Muscle of leg (tissue), 3 donors: ENCODE measurements at regions not wholly inside any gene's neighbourhood (a gene's known extent, or its start where the extent isn't known, plus 50 kb on each side); places are given as distances from the start of the nearest gene placed in this dataset.

Experiments
- DNase-seq: peaks from one replicate; pipeline ENCODE4 v3.0.0; 2013
- H3K27ac ChIP-seq: one replicate; pipeline ENCODE4 v1.5.1; 2013; ENCODE audit warnings: mild to moderate bottlenecking, low read length, control low read depth
- H3K27me3 ChIP-seq: one replicate; pipeline ENCODE4 v1.6.1; 2013; ENCODE audit warnings: low read length; ENCODE audit not compliant: control insufficient read depth, insufficient read depth
- H3K36me3 ChIP-seq: one replicate; pipeline ENCODE4 v1.6.1; 2013; ENCODE audit warnings: low read length; ENCODE audit not compliant: control insufficient read depth, insufficient read depth
- H3K4me1 ChIP-seq: one replicate; pipeline ENCODE4 v1.6.1; 2013; ENCODE audit warnings: low read length; ENCODE audit not compliant: control insufficient read depth, insufficient read depth
- H3K4me3 ChIP-seq: one replicate; pipeline ENCODE4 v1.5.1; 2013; ENCODE audit warnings: low read length, control low read depth
- H3K9me3 ChIP-seq: replicated peaks from 2 replicates; pipeline ENCODE4 v1.6.1; 2013; ENCODE audit warnings: low read depth, low read length; ENCODE audit not compliant: control insufficient read depth
- WGBS: methylation state at CpG from one replicate; pipeline ENCODE4 v1.1.5; 2013; ENCODE audit warnings: missing lambda C conversion rate; ENCODE audit not compliant: insufficient coverage; 5-methylcytosine and 5-hydroxymethylcytosine counted together

- DNase-seq = no peak
- 76% methylated on average over 7 of the region's 7 CpGs for WGBS
- Histone ChIP-seq H3K27ac (no peak overlapping the region), H3K4me3 (no peak overlapping the region), H3K9me3 (no peaks in the 10 kb centered on the region), H3K27me3 (no peaks in the 10 kb centered on the region), H3K4me1 (no peaks in the 10 kb centered on the region), H3K36me3 (no peaks in the 10 kb centered on the region)
Measured at GRCh38 chr9:11374926-11375325, 762.1 kb upstream of the PTPRD start.

- H3K4me3 ChIP-seq = no peak overlapping the region
- peaks cover 2% of the 10 kb centered on the region for H3K9me3 ChIP-seq
- no peak overlapping the region for H3K27ac ChIP-seq
Measured at GRCh38 chr9:11402621-11403020, 789.8 kb upstream of the PTPRD start.

GRCh38 chr9:11414241-11414640 is 801.4 kb upstream of the PTPRD start:
- WGBS = 83% methylated on average over 4 of the region's 4 CpGs
- H3K9me3 ChIP-seq = peaks cover 12% of the 10 kb centered on the region
- DNase-seq = no peak

More at GRCh38 chr9:11402621-11403020, 789.8 kb upstream of the PTPRD start:
- Histone ChIP-seq H3K27me3 (no peaks in the 10 kb centered on the region), H3K4me1 (no peaks in the 10 kb centered on the region), H3K36me3 (no peaks in the 10 kb centered on the region)
- DNase-seq = no peak

GRCh38 chr9:11417782-11418181 is 805.0 kb upstream of the PTPRD start:
- no peaks in the 10 kb centered on the region for H3K4me1 ChIP-seq
- WGBS = no CpG with 5 or more reads among the region's 2 CpGs
- peaks cover 12% of the 10 kb centered on the region for H3K9me3 ChIP-seq
- H3K4me3 ChIP-seq = no peak overlapping the region
- no peaks in the 10 kb centered on the region for H3K36me3 ChIP-seq
- no peak for DNase-seq
- H3K27me3 ChIP-seq = no peaks in the 10 kb centered on the region
- H3K27ac ChIP-seq = no peak overlapping the region

More at GRCh38 chr9:11414241-11414640, 801.4 kb upstream of the PTPRD start:
- H3K4me3 ChIP-seq = no peak overlapping the region
- H3K27me3 ChIP-seq = no peaks in the 10 kb centered on the region
- no peaks in the 10 kb centered on the region for H3K36me3 ChIP-seq
- H3K27ac ChIP-seq = no peak overlapping the region
- no peaks in the 10 kb centered on the region for H3K4me1 ChIP-seq

- no peaks in the 10 kb centered on the region for H3K27me3 ChIP-seq
- no CpG with 5 or more reads among the region's 3 CpGs for WGBS
- H3K9me3 ChIP-seq = no peaks in the 10 kb centered on the region
- no peak for DNase-seq
- H3K4me1 ChIP-seq = no peaks in the 10 kb centered on the region
- no peak overlapping the region for H3K4me3 ChIP-seq
- H3K36me3 ChIP-seq = no peaks in the 10 kb centered on the region
- H3K27ac ChIP-seq = no peak overlapping the region
Measured at GRCh38 chr9:11431490-11431889, 818.7 kb upstream of the PTPRD start.

GRCh38 chr9:11432361-11432760 is 819.6 kb upstream of the PTPRD start:
- Histone ChIP-seq H3K4me3 (no peak overlapping the region), H3K27ac (no peak overlapping the region), H3K36me3 (no peaks in the 10 kb centered on the region), H3K4me1 (no peaks in the 10 kb centered on the region), H3K27me3 (no peaks in the 10 kb centered on the region), H3K9me3 (no peaks in the 10 kb centered on the region)
- DNase-seq = no peak
- WGBS = no CpG with 5 or more reads among the region's 1 CpG

GRCh38 chr9:11443631-11444030 is 830.8 kb upstream of the PTPRD start:
- no peak overlapping the region for H3K4me3 ChIP-seq
- H3K36me3 ChIP-seq = no peaks in the 10 kb centered on the region
- H3K9me3 ChIP-seq = no peaks in the 10 kb centered on the region
- H3K27me3 ChIP-seq = no peaks in the 10 kb centered on the region
- no peak overlapping the region for H3K27ac ChIP-seq
- no peak for DNase-seq
- no peaks in the 10 kb centered on the region for H3K4me1 ChIP-seq

GRCh38 chr9:11457825-11458790 is 845.3 kb upstream of the PTPRD start:
- H3K9me3 ChIP-seq = no peaks in the 10 kb centered on the region
- no peaks in the 10 kb centered on the region for H3K36me3 ChIP-seq
- H3K27ac ChIP-seq = peak overlapping the region; percentile 60
- no peaks in the 10 kb centered on the region for H3K27me3 ChIP-seq
- 0% methylated on average over 1 of the region's 6 CpGs for WGBS
- no peaks in the 10 kb centered on the region for H3K4me1 ChIP-seq
- H3K4me3 ChIP-seq = no peak overlapping the region
- DNase-seq = peak; percentile 48

GRCh38 chr9:11469745-11470144 is 856.9 kb upstream of the PTPRD start:
- Histone ChIP-seq H3K27me3 (no peaks in the 10 kb centered on the region), H3K9me3 (peaks cover under 1% of the 10 kb centered on the region), H3K4me3 (no peak overlapping the region), H3K27ac (no peak overlapping the region), H3K36me3 (no peaks in the 10 kb centered on the region), H3K4me1 (no peaks in the 10 kb centered on the region)
- no CpG with 5 or more reads among the region's 1 CpG for WGBS
- no peak for DNase-seq

GRCh38 chr9:11471321-11471720 is 858.5 kb upstream of the PTPRD start:
- 88% methylated on average over 9 of the region's 9 CpGs for WGBS
- no peak overlapping the region for H3K4me3 ChIP-seq
- no peaks in the 10 kb centered on the region for H3K36me3 ChIP-seq
- no peaks in the 10 kb centered on the region for H3K4me1 ChIP-seq
- no peaks in the 10 kb centered on the region for H3K9me3 ChIP-seq
- no peak overlapping the region for H3K27ac ChIP-seq
- no peaks in the 10 kb centered on the region for H3K27me3 ChIP-seq
- no peak for DNase-seq
